ENCODE measurements at regions not wholly inside any gene's neighbourhood (a gene's known extent, or its start where the extent isn't known, plus 50 kb on each side); places are given as distances from the start of the nearest gene placed in this dataset.

DNA sequence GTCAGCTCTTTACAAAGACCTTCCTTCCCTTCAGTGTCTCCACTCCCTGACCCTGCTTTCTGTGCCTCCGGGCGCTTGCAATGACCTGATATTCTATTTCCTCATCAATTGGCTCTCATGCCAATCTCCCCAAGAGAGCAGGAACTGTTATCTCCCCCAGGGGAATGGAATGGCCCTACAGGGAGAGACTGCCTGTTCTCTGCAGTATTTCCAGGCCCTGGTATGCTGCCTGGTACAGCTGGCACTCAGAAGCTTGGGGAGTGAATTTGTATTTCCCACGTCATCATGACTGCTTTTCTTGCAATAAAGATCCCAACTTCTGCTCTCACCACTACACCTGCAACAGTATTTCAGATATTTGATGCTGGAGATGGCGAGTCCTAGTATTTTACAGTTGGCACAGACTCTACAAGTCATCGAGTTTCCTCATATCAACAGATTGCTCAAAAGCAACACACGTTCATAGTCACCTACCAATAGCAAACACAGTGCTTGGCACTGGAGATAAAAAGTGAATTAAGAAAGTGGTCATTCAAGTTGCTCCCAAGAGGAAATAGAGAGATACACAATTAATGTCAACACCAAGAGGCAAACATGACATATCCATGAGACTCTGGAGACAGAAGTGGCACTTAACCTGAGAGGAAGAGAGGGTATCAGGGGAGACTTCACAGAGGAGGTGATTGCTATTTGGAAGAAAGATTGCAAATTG, 90.5 kb upstream of the EGFL6 start:
- Histone ChIP-seq H2AFZ (ENCODE audit: low read length) (no peak overlapping the region), H3K4me3 (ENCODE audit: extremely low read depth in 1 of 4, insufficient read depth in 2 of 4, low read depth in 3 of 4, low read length in 4 of 4) (no peak overlapping the region), H2AK5ac (ENCODE audit: low read depth, low read length) (no peak overlapping the region), H3K79me2 (ENCODE audit: control insufficient read depth in 1 of 2, insufficient read depth in 2 of 2, low read length in 2 of 2) (no peaks in the 10 kb centered on the region), H3K56ac (replicated peaks; ENCODE audit: insufficient read length, low read depth, low read length) (no peak overlapping the region), H3K18ac (ENCODE audit: extremely low read depth, low read length) (no peak overlapping the region), H2BK120ac (replicated peaks; ENCODE audit: low read depth, low read length) (no peak overlapping the region), H2BK5ac (ENCODE audit: low read depth, low read length) (no peak overlapping the region), H3K4ac (replicated peaks; ENCODE audit: insufficient read length, low read depth, low read length) (no peak overlapping the region), H3K27ac (ENCODE audit: low read depth, low read length) (no peak overlapping the region), H3K9me3 (ENCODE audit: insufficient read depth in 2 of 2, low read depth in 1 of 2, low read length in 1 of 2) (no peaks in the 10 kb centered on the region), H3K36me3 (ENCODE audit: control insufficient read depth in 2 of 4, insufficient read depth in 4 of 4, low read length in 3 of 4) (no peaks in the 10 kb centered on the region), H3K79me1 (ENCODE audit: low read depth, low read length) (no peaks in the 10 kb centered on the region), H3K23ac (ENCODE audit: insufficient read length) (no peak overlapping the region), H3K27me3 (replicated peaks in 1 of 4; ENCODE audit: control insufficient read depth in 3 of 4, extremely low read depth in 1 of 4, insufficient read depth in 3 of 4, low read length in 3 of 4) (no peaks in the 10 kb centered on the region), H2BK15ac (ENCODE audit: low read length) (no peak overlapping the region), H3K23me2 (ENCODE audit: low read depth, low read length) (no peaks in the 10 kb centered on the region), H4K20me1 (replicated peaks in 1 of 2; ENCODE audit: control insufficient read depth in 1 of 2, insufficient read depth in 2 of 2, low read length in 2 of 2) (no peaks in the 10 kb centered on the region), H4K91ac (replicated peaks; ENCODE audit: insufficient read length, low read length) (no peak overlapping the region), H3K4me1 (replicated peaks in 1 of 4; ENCODE audit: control insufficient read depth in 3 of 4, insufficient read depth in 4 of 4, low read length in 3 of 4) (no peaks in the 10 kb centered on the region), H4K5ac (ENCODE audit: insufficient read length, low read depth, low read length) (no peak overlapping the region), H2BK20ac (ENCODE audit: low read length) (no peak overlapping the region), H3K14ac (ENCODE audit: insufficient read length) (no peak overlapping the region), H2BK12ac (ENCODE audit: low read depth, low read length) (no peak overlapping the region), H3K4me2 (ENCODE audit: insufficient read depth in 1 of 2, low read depth in 2 of 2, low read length in 2 of 2) (no peak overlapping the region), H4K8ac (ENCODE audit: extremely low read depth, insufficient read depth, low read length) (no peak overlapping the region), H3K9ac (replicated peaks in 1 of 4; ENCODE audit: extremely low read depth in 1 of 4, low read depth in 3 of 4, low read length in 3 of 4) (no peak overlapping the region)
- FAIRE-seq, result no peak
- TF ChIP-seq CTCF (IDR thresholded peaks at IDR 0.05; ENCODE audit: control extremely low read depth in 1 of 3, insufficient read depth in 1 of 3, low read depth in 1 of 3, low read length in 3 of 3) (no peak), CTBP2 (IDR thresholded peaks at IDR 0.05; ENCODE audit: borderline replicate concordance, insufficient read depth, insufficient read length, low read length) (no peak), POLR2AphosphoS5 (IDR thresholded peaks at IDR 0.05; ENCODE audit: low read depth, low read length) (no peak), EGR1 (IDR thresholded peaks at IDR 0.05; ENCODE audit: borderline replicate concordance, low read depth, low read length) (no peak), RFX5 (IDR thresholded peaks at IDR 0.05; ENCODE audit: borderline replicate concordance, low read depth, low read length) (no peak), CHD2 (IDR thresholded peaks at IDR 0.05; ENCODE audit: low read length) (no peak), NANOG (IDR thresholded peaks at IDR 0.05; ENCODE audit: insufficient read depth, low read depth, low read length, poor library complexity, severe bottlenecking) (no peak), JUN (IDR thresholded peaks at IDR 0.05; ENCODE audit: low read depth, low read length) (no peak)
- TF ChIP-seq, protein P1, sequence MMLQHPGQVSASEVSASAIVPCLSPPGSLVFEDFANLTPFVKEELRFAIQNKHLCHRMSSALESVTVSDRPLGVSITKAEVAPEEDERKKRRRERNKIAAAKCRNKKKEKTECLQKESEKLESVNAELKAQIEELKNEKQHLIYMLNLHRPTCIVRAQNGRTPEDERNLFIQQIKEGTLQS (IDR thresholded peaks at IDR 0.05; ENCODE audit: insufficient read depth, low read depth, low read length), result no peak
- TF ChIP-seq, protein P2, sequence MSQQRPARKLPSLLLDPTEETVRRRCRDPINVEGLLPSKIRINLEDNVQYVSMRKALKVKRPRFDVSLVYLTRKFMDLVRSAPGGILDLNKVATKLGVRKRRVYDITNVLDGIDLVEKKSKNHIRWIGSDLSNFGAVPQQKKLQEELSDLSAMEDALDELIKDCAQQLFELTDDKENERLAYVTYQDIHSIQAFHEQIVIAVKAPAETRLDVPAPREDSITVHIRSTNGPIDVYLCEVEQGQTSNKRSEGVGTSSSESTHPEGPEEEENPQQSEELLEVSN (IDR thresholded peaks at IDR 0.05), result no peak
- ChIA-PET POLR2A (ENCODE audit: partially characterized antibody) (no interaction called here), CTCF (ENCODE audit: partially characterized antibody) (no interaction called here)
- WGBS, 2 experiments (ENCODE audit: extremely low coverage in 1 of 2, insufficient coverage in 1 of 2, insufficient read length in 1 of 2, insufficient replicate concordance in 2 of 2, low coverage in 1 of 2, low lambda C conversion rate in 2 of 2, missing lambda C conversion rate in 1 of 2), result 90% methylated on average over 5 of the region's 6 CpGs; no CpG with 5 or more reads in 1 of the 2 experiments
- DNase-seq (ENCODE audit: low read depth in 1 of 2, low spot score in 2 of 2), result no peak

All from H1 (cell line).